Mesenchymal stem cell (in vitro differentiated cells and primary cell): ENCODE measurements at regions not wholly inside any gene's neighbourhood (a gene's known extent, or its start where the extent isn't known, plus 50 kb on each side); places are given as distances from the start of the nearest gene placed in this dataset.

Experiments used
- DNase-seq: peaks from one replicate; pipeline ENCODE4 v3.0.0-alpha.2; 2013
- H2AFZ ChIP-seq: one replicate; pipeline ENCODE4 v1.6.1; 2013; ENCODE audit warnings: low read depth, mild to moderate bottlenecking, control low read depth, inconsistent platforms, low read length, moderate library complexity
- H2AK5ac ChIP-seq: 2 replicates; pipeline ENCODE4 v1.6.1; 2013; ENCODE audit warnings: low read length, moderate library complexity, mild to moderate bottlenecking, inconsistent platforms; ENCODE audit not compliant: severe bottlenecking
- H2BK120ac ChIP-seq: one replicate; pipeline ENCODE4 v1.6.1; 2013; ENCODE audit warnings: low read depth, mild to moderate bottlenecking, inconsistent platforms, low read length, moderate library complexity
- H2BK12ac ChIP-seq, 2 experiments: one replicate each; pipeline ENCODE4 v1.6.1; 2013; ENCODE audit warnings: inconsistent platforms in 2 of 2, low read length in 2 of 2, mild to moderate bottlenecking in 2 of 2, moderate library complexity in 2 of 2, control low read depth in 1 of 2
- H2BK15ac ChIP-seq: one replicate; pipeline ENCODE4 v1.6.1; 2013; ENCODE audit warnings: mild to moderate bottlenecking, low read depth, inconsistent platforms; ENCODE audit not compliant: poor library complexity, severe bottlenecking
- H2BK5ac ChIP-seq: 2 replicates; pipeline ENCODE4 v1.6.1; 2013; ENCODE audit warnings: low read depth, mild to moderate bottlenecking, low read length, control low read depth, inconsistent platforms; ENCODE audit not compliant: poor library complexity, severe bottlenecking
- H3K14ac ChIP-seq, 2 experiments: one replicate each; pipeline ENCODE4 v1.6.1; 2013; ENCODE audit warnings: inconsistent platforms in 2 of 2, low read length in 2 of 2, control low read depth in 1 of 2, mild to moderate bottlenecking in 1 of 2, moderate library complexity in 1 of 2
- H3K18ac ChIP-seq, 2 experiments: one replicate each; pipeline ENCODE4 v1.6.1; 2013; ENCODE audit warnings: inconsistent platforms in 2 of 2, low read length in 2 of 2, control low read depth in 1 of 2, low read depth in 1 of 2, mild to moderate bottlenecking in 1 of 2
- H3K23ac ChIP-seq, 2 experiments: one replicate each; pipeline ENCODE4 v1.6.1; 2013; ENCODE audit warnings: inconsistent platforms in 2 of 2, low read length in 2 of 2, mild to moderate bottlenecking in 2 of 2, moderate library complexity in 2 of 2, control low read depth in 1 of 2
- H3K27ac ChIP-seq: 2 replicates; pipeline ENCODE4 v1.5.1; 2013; ENCODE audit warnings: mild to moderate bottlenecking, moderate library complexity, low read length, control low read depth, inconsistent platforms; ENCODE audit not compliant: poor library complexity, severe bottlenecking
- H3K27me3 ChIP-seq, 2 experiments: 2 replicates each; pipeline versions ENCODE4 v1.6.1 to v1.7.0; 2013; ENCODE audit warnings: low read length in 2 of 2, mild to moderate bottlenecking in 2 of 2, moderate library complexity in 2 of 2, control low read depth in 1 of 2, inconsistent platforms in 1 of 2; ENCODE audit not compliant: control insufficient read depth in 1 of 2, insufficient read depth in 1 of 2
- H3K36me3 ChIP-seq, 2 experiments: 2 replicates each; pipeline versions ENCODE4 v1.6.1 to v1.7.0; 2013; ENCODE audit warnings: low read length in 2 of 2, control low read depth in 1 of 2, inconsistent platforms in 1 of 2, low read depth in 1 of 2, mild to moderate bottlenecking in 1 of 2; ENCODE audit not compliant: insufficient read depth in 2 of 2, control insufficient read depth in 1 of 2
- H3K4ac ChIP-seq, 2 experiments: one replicate each; pipeline ENCODE4 v1.6.1; 2013; ENCODE audit warnings: inconsistent platforms in 2 of 2, low read length in 2 of 2, mild to moderate bottlenecking in 2 of 2, moderate library complexity in 2 of 2, control low read depth in 1 of 2, low read depth in 1 of 2
- H3K4me1 ChIP-seq: 2 replicates; pipeline ENCODE4 v1.6.1; 2013; ENCODE audit warnings: low read depth, low read length, control low read depth; ENCODE audit not compliant: control insufficient read depth, insufficient read depth
- H3K4me2 ChIP-seq: 2 replicates; pipeline ENCODE4 v1.6.1; 2013; ENCODE audit warnings: low read length, mild to moderate bottlenecking, inconsistent platforms; ENCODE audit not compliant: poor library complexity, severe bottlenecking
- H3K4me3 ChIP-seq, 2 experiments: 2 replicates each; pipeline versions ENCODE4 v1.5.1 to v1.7.0; 2013; ENCODE audit warnings: low read length in 2 of 2, mild to moderate bottlenecking in 2 of 2, control low read depth in 1 of 2, low read depth in 1 of 2; ENCODE audit not compliant: insufficient read depth in 1 of 2
- H3K79me1 ChIP-seq: replicated peaks from 2 replicates; pipeline ENCODE4 v1.6.1; 2013; ENCODE audit warnings: mild to moderate bottlenecking, control low read depth, low read length, inconsistent platforms; ENCODE audit not compliant: poor library complexity, severe bottlenecking
- H3K9ac ChIP-seq: 2 replicates; pipeline ENCODE4 v1.7.0; 2013; ENCODE audit warnings: mild to moderate bottlenecking, low read length, moderate library complexity
- H3K9me3 ChIP-seq: 2 replicates; pipeline ENCODE4 v1.7.0; 2013; ENCODE audit warnings: mild to moderate bottlenecking, low read length; ENCODE audit not compliant: control insufficient read depth
- H4K8ac ChIP-seq: one replicate; pipeline ENCODE4 v1.6.1; 2013; ENCODE audit warnings: inconsistent platforms, mild to moderate bottlenecking, low read length, moderate library complexity
- H4K91ac ChIP-seq: one replicate; pipeline ENCODE4 v1.6.1; 2013; ENCODE audit warnings: mild to moderate bottlenecking, low read length, inconsistent platforms
- WGBS: methylation state at CpG from one replicate; pipeline ENCODE4 v1.1.7; 2013; ENCODE audit warnings: mixed read lengths; 5-methylcytosine and 5-hydroxymethylcytosine counted together

GRCh38 chr2:238790833-238791230, 57.1 kb upstream of the TWIST2 start:
- H2AK5ac ChIP-seq: no peak overlapping the region
- no peaks in the 10 kb centered on the region for H3K36me3 ChIP-seq
- H2BK120ac ChIP-seq: no peak overlapping the region
- H4K91ac ChIP-seq: no peak overlapping the region
- H3K4me2 ChIP-seq: no peak overlapping the region
- no peak overlapping the region for H3K23ac ChIP-seq
- no peak overlapping the region for H2BK5ac ChIP-seq
- no peak overlapping the region for H2AFZ ChIP-seq
- H3K4me1 ChIP-seq: no peaks in the 10 kb centered on the region
- no peak for DNase-seq
- no peak overlapping the region for H4K8ac ChIP-seq
- H3K27ac ChIP-seq: no peak overlapping the region
- no peak overlapping the region for H3K18ac ChIP-seq
- 89% methylated on average over 12 of the region's 12 CpGs for WGBS
- H3K79me1 ChIP-seq: no peaks in the 10 kb centered on the region
- no peak overlapping the region for H3K4ac ChIP-seq
- H3K14ac ChIP-seq: no peak overlapping the region
- H3K9ac ChIP-seq: peak overlapping the region; percentile 95
- no peaks in the 10 kb centered on the region for H3K9me3 ChIP-seq
- peaks cover 0 to 21% of the 10 kb centered on the region in 2 experiments for H3K27me3 ChIP-seq
- H3K4me3 ChIP-seq: peak overlapping the region in 1 of 2 experiments; percentile 58
- no peak overlapping the region for H2BK15ac ChIP-seq
- H2BK12ac ChIP-seq: no peak overlapping the region

DNA sequence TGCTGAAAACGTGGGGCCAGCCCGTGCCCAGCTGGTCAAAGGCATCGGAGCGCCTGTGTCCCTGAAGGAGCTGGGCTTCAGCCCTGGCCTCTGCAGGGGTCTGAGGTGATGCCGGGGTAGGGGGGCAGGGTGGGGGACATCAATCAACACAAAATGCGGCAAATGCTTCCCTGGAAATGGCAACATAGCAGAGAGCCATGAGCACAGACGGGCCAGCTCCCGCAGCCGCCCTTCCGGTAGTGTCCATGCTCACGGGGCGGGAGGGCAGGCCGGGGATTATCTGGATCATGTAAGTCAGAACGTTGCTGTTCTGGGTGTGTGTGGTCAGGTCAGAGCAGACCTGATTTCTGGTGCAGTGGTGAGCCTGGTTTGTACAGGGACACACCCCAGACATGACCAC, 56.5 kb upstream of the TWIST2 start:
- H3K36me3 ChIP-seq: no peaks in the 10 kb centered on the region
- H3K4me1 ChIP-seq: no peaks in the 10 kb centered on the region
- H3K9ac ChIP-seq: peak overlapping the region; percentile 95
- no peak overlapping the region for H2BK15ac ChIP-seq
- H2BK5ac ChIP-seq: no peak overlapping the region
- no peak for DNase-seq
- H2AK5ac ChIP-seq: no peak overlapping the region
- H2AFZ ChIP-seq: no peak overlapping the region
- no peak overlapping the region for H4K91ac ChIP-seq
- H2BK120ac ChIP-seq: no peak overlapping the region
- no peak overlapping the region for H3K4me2 ChIP-seq
- no peak overlapping the region for H3K27ac ChIP-seq
- H4K8ac ChIP-seq: no peak overlapping the region
- peak overlapping the region in 1 of 2 experiments; percentile 58 for H3K4me3 ChIP-seq
- H3K18ac ChIP-seq: no peak overlapping the region
- peaks cover under 1 to 19% of the 10 kb centered on the region in 2 experiments for H3K27me3 ChIP-seq
- no peak overlapping the region for H3K23ac ChIP-seq
- H3K9me3 ChIP-seq: no peaks in the 10 kb centered on the region
- H3K4ac ChIP-seq: no peak overlapping the region
- H2BK12ac ChIP-seq: no peak overlapping the region
- 74% methylated on average over 14 of the region's 14 CpGs for WGBS
- H3K79me1 ChIP-seq: no peaks in the 10 kb centered on the region
- H3K14ac ChIP-seq: no peak overlapping the region

- no peak overlapping the region for H3K4me3 ChIP-seq
- H3K27me3 ChIP-seq: peaks cover 9 to 15% of the 10 kb centered on the region in 2 experiments
- H3K79me1 ChIP-seq: no peaks in the 10 kb centered on the region
- H3K23ac ChIP-seq: no peak overlapping the region
- H2BK120ac ChIP-seq: no peak overlapping the region
- WGBS: 91% methylated on average over 2 of the region's 5 CpGs
- no peak overlapping the region for H2AFZ ChIP-seq
- H4K91ac ChIP-seq: no peak overlapping the region
- no peak overlapping the region for H2BK5ac ChIP-seq
- no peak overlapping the region for H3K4me2 ChIP-seq
- H2BK15ac ChIP-seq: no peak overlapping the region
- H3K4me1 ChIP-seq: no peaks in the 10 kb centered on the region
- no peak overlapping the region for H2AK5ac ChIP-seq
- H3K36me3 ChIP-seq: no peaks in the 10 kb centered on the region
- DNase-seq: no peak
- no peak overlapping the region for H3K27ac ChIP-seq
- no peak overlapping the region for H3K4ac ChIP-seq
- no peak overlapping the region for H3K14ac ChIP-seq
- no peak overlapping the region for H4K8ac ChIP-seq
- no peaks in the 10 kb centered on the region for H3K9me3 ChIP-seq
- no peak overlapping the region for H2BK12ac ChIP-seq
- H3K9ac ChIP-seq: no peak overlapping the region
- H3K18ac ChIP-seq: no peak overlapping the region
These were observed 54.6 kb upstream of the TWIST2 start for GRCh38 chr2:238793306-238793705.

DNA sequence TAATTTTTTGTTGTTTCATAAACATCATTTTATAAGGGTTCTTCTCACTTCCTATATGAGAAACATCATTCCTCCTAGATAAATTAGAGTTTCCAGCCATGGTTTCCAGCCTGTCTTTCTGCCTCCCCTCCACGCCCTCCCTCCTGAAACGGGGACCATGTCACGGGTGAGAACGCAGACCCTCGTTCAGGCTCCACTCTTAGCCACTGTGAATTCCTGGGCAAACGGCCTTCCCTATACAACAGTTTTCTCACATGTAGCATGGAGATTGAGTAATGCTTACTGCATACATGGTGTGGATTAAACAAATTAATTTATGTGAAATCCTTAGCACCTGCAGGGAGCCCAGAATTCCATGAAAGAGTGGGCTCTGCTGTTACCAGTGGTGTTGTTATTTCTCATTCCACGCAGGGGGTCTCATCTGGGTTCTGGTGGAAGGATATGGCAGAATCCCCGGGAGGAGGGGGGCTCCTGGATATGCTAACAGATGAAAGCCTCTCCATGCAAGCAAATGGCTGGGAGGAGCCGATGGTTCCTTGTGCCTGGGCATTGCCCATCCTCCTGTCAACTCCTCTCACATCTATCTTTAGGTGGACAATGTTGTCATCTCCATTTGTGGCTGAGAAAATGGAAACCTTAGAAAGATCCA, 54.0 kb upstream of the TWIST2 start:
- Histone ChIP-seq H2AK5ac (no peak overlapping the region), H3K4me1 (no peaks in the 10 kb centered on the region), H3K14ac (no peak overlapping the region), H3K23ac (no peak overlapping the region), H2BK5ac (no peak overlapping the region), H2BK15ac (no peak overlapping the region), H3K4me2 (no peak overlapping the region), H2AFZ (no peak overlapping the region), H2BK12ac (no peak overlapping the region), H3K27me3 (peaks cover 9 to 15% of the 10 kb centered on the region in 2 experiments), H3K36me3 (no peaks in the 10 kb centered on the region), H3K9me3 (no peaks in the 10 kb centered on the region), H2BK120ac (no peak overlapping the region), H3K18ac (no peak overlapping the region), H4K91ac (no peak overlapping the region), H3K27ac (no peak overlapping the region), H3K79me1 (no peaks in the 10 kb centered on the region), H4K8ac (no peak overlapping the region), H3K4ac (no peak overlapping the region), H3K4me3 (no peak overlapping the region), H3K9ac (no peak overlapping the region)
- 72% methylated on average over 7 of the region's 9 CpGs for WGBS
- no peak for DNase-seq
